ENCODE measurements at regions not wholly inside any gene's neighbourhood (a gene's known extent, or its start where the extent isn't known, plus 50 kb on each side); places are given as distances from the start of the nearest gene placed in this dataset.

GRCh38 chr11:79508461-79508860 is 67.6 kb upstream of the TENM4 start:
- CTCF ChIA-PET, result interaction anchor here (0.6 to 2.3 kb wide), 2 partner anchors 15 to 111 kb away, joined by 3 to 8 read pairs; no protein-coding TSS in a partner anchor

GRCh38 chr11:79507706-79508105 is 66.9 kb upstream of the TENM4 start:
- Mint-ChIP-seq H3K4me3 (ENCODE audit: unreplicated experiment) (no peak overlapping the region), H3K4me1 (ENCODE audit: insufficient read depth, unreplicated experiment) (peaks cover 5% of the 10 kb centered on the region), H3K9me3 (ENCODE audit: unreplicated experiment) (no peaks in the 10 kb centered on the region), H3K27me3 (ENCODE audit: insufficient read depth, unreplicated experiment) (no peaks in the 10 kb centered on the region), H3K27ac (ENCODE audit: low read depth, unreplicated experiment) (no peak overlapping the region), H3K36me3 (ENCODE audit: insufficient read depth, unreplicated experiment) (no peaks in the 10 kb centered on the region)
- no peak for TF ChIP-seq CTCF (IDR thresholded peaks at IDR 0.05; ENCODE audit: unreplicated experiment)
- POLR2A ChIA-PET, result no interaction called here
- DNase-seq (ENCODE audit: unreplicated experiment), result no peak
- intact Hi-C loops (cut with micrococcal nuclease), result no loop called here
- no TSS peak for BruUV-seq (replicated peaks)
- CTCF ChIA-PET, result interaction anchor here (0.7 to 2.3 kb wide), 2 partner anchors 14 to 648 kb away, joined by 4 to 8 read pairs; no protein-coding TSS in a partner anchor

More at GRCh38 chr11:79508461-79508860, 67.6 kb upstream of the TENM4 start:
- Mint-ChIP-seq H3K4me1 (ENCODE audit: insufficient read depth, unreplicated experiment) (peaks cover 5% of the 10 kb centered on the region), H3K27me3 (ENCODE audit: insufficient read depth, unreplicated experiment) (no peaks in the 10 kb centered on the region), H3K9me3 (ENCODE audit: unreplicated experiment) (no peaks in the 10 kb centered on the region), H3K4me3 (ENCODE audit: unreplicated experiment) (no peak overlapping the region), H3K27ac (ENCODE audit: low read depth, unreplicated experiment) (no peak overlapping the region), H3K36me3 (ENCODE audit: insufficient read depth, unreplicated experiment) (no peaks in the 10 kb centered on the region)
- no peak for TF ChIP-seq CTCF (IDR thresholded peaks at IDR 0.05; ENCODE audit: unreplicated experiment)
- intact Hi-C loops (cut with micrococcal nuclease), result no loop called here
- no peak for DNase-seq (ENCODE audit: unreplicated experiment)
- no TSS peak for BruUV-seq (replicated peaks)
- POLR2A ChIA-PET, result no interaction called here

- H3K27me3 Mint-ChIP-seq (ENCODE audit: insufficient read depth, unreplicated experiment), result no peaks in the 10 kb centered on the region
- no TSS peak for BruUV-seq (replicated peaks)
- CTCF ChIA-PET, result interaction anchor here (0.7 to 2.3 kb wide), 2 partner anchors 13 to 649 kb away, joined by 4 to 8 read pairs; no protein-coding TSS in a partner anchor
- H3K36me3 Mint-ChIP-seq (ENCODE audit: insufficient read depth, unreplicated experiment), result no peaks in the 10 kb centered on the region
- peaks cover 5% of the 10 kb centered on the region for H3K4me1 Mint-ChIP-seq (ENCODE audit: insufficient read depth, unreplicated experiment)
- no peak for DNase-seq (ENCODE audit: unreplicated experiment)
- no peak for TF ChIP-seq CTCF (IDR thresholded peaks at IDR 0.05; ENCODE audit: unreplicated experiment)
- H3K9me3 Mint-ChIP-seq (ENCODE audit: unreplicated experiment), result no peaks in the 10 kb centered on the region
- no peak overlapping the region for H3K4me3 Mint-ChIP-seq (ENCODE audit: unreplicated experiment)
- intact Hi-C loops (cut with micrococcal nuclease), result no loop called here
- no peak overlapping the region for H3K27ac Mint-ChIP-seq (ENCODE audit: low read depth, unreplicated experiment)
- POLR2A ChIA-PET, result interaction anchor here (2.0 kb wide), 1 partner anchor 10 kb away, joined by 4 read pairs; no protein-coding TSS in a partner anchor
Observed at GRCh38 chr11:79506734-79507344, 66.0 kb upstream of the TENM4 start.

- Mint-ChIP-seq H3K9me3 (ENCODE audit: unreplicated experiment) (no peaks in the 10 kb centered on the region), H3K4me1 (ENCODE audit: insufficient read depth, unreplicated experiment) (peaks cover 5% of the 10 kb centered on the region), H3K4me3 (ENCODE audit: unreplicated experiment) (no peak overlapping the region), H3K27me3 (ENCODE audit: insufficient read depth, unreplicated experiment) (no peaks in the 10 kb centered on the region), H3K27ac (ENCODE audit: low read depth, unreplicated experiment) (no peak overlapping the region), H3K36me3 (ENCODE audit: insufficient read depth, unreplicated experiment) (no peaks in the 10 kb centered on the region)
- BruUV-seq (replicated peaks), result no TSS peak
- no peak for TF ChIP-seq CTCF (IDR thresholded peaks at IDR 0.05; ENCODE audit: unreplicated experiment)
- intact Hi-C loops (cut with micrococcal nuclease), result no loop called here
- DNase-seq (ENCODE audit: unreplicated experiment), result no peak
- POLR2A ChIA-PET, result interaction anchor here (2.0 kb wide), 1 partner anchor 9 kb away, joined by 4 read pairs; no protein-coding TSS in a partner anchor
- CTCF ChIA-PET, result interaction anchor here (1.8 to 3.9 kb wide), 3 partner anchors 13 to 66 kb away, joined by 4 to 45 read pairs (median 8); partner anchors contain the start of gene TENM4
Observed at GRCh38 chr11:79506124-79506523, 65.3 kb upstream of the TENM4 start.

Measured in MCF 10A (cell line).